H1 (cell line): ENCODE measurements at regions not wholly inside any gene's neighbourhood (a gene's known extent, or its start where the extent isn't known, plus 50 kb on each side); places are given as distances from the start of the nearest gene placed in this dataset.

Source experiments
- EZH2 ChIP-seq: fragments of 200-600 bp; sonication (generic); IDR thresholded peaks from 2 replicates; pipeline ENCODE4 v1.7.1; 2012; ENCODE audit warnings: low read depth, mild to moderate bottlenecking, moderate library complexity, low read length, inconsistent platforms; ENCODE audit not compliant: severe bottlenecking
- POLR2AphosphoS5 ChIP-seq: IDR thresholded peaks from 2 replicates; pipeline ENCODE4 v1.6.1; 2011; ENCODE audit warnings: low read depth, low read length
- RNF2 ChIP-seq: fragments of 200-900, 300-1000 bp; sonication (generic); IDR thresholded peaks from 2 replicates; pipeline ENCODE4 v1.7.1; 2016; ENCODE audit warnings: borderline replicate concordance, low read depth, mild to moderate bottlenecking, antibody characterized with exemption, low read length; ENCODE audit not compliant: poor library complexity, severe bottlenecking; ENCODE audit errors: missing control alignments
- RXRA ChIP-seq: IDR thresholded peaks from 2 replicates; pipeline ENCODE4 v1.6.1; 2011; ENCODE audit warnings: low read depth, mild to moderate bottlenecking, low read length, moderate library complexity; ENCODE audit not compliant: insufficient read depth
- TEAD4 ChIP-seq: IDR thresholded peaks from 2 replicates; pipeline ENCODE4 v1.6.1; 2012; ENCODE audit warnings: low read depth, low read length, inconsistent platforms, mixed read lengths
- TF ChIP-seq, protein P1 (sequence below), 3 experiments: IDR thresholded peaks; 1 replicate in 2 of 3; 2 replicates in 1 of 3; pipeline versions ENCODE4 v1.5.1 to v1.6.1; 2011; ENCODE audit warnings: low read length in 3 of 3, mild to moderate bottlenecking in 3 of 3, inconsistent platforms in 2 of 3, low read depth in 1 of 3, moderate library complexity in 1 of 3; ENCODE audit not compliant: insufficient read depth in 1 of 3; ENCODE audit errors: control extremely low read depth in 1 of 3
- TF ChIP-seq, protein P2 (sequence below): IDR thresholded peaks from 2 replicates; pipeline ENCODE4 v1.6.1; 2012; ENCODE audit warnings: inconsistent platforms

DNA sequence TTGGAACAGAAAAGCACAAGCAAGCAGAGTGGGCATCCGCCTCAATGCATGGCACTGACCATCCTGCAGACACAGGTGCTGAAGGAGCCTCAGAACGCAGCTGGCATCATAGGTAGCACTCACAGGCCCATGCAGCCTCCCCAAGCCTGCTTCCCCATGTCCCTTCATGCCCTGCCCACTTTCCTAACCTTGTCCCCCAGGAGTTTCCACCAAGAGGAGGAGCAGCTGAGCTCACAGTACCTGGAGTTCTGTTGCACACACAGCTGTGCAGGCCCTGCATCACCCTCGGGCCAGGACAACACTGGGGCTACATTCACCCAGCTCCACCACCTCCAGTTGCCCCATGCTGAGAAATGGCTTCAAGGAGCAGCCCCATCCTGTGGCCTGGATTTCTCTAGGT, 83.4 kb downstream of the SETD4 start:
- TF ChIP-seq POLR2AphosphoS5: no peak
- TF ChIP-seq EZH2: no peak
- TF ChIP-seq RXRA: no peak
- TF ChIP-seq, protein P1, sequence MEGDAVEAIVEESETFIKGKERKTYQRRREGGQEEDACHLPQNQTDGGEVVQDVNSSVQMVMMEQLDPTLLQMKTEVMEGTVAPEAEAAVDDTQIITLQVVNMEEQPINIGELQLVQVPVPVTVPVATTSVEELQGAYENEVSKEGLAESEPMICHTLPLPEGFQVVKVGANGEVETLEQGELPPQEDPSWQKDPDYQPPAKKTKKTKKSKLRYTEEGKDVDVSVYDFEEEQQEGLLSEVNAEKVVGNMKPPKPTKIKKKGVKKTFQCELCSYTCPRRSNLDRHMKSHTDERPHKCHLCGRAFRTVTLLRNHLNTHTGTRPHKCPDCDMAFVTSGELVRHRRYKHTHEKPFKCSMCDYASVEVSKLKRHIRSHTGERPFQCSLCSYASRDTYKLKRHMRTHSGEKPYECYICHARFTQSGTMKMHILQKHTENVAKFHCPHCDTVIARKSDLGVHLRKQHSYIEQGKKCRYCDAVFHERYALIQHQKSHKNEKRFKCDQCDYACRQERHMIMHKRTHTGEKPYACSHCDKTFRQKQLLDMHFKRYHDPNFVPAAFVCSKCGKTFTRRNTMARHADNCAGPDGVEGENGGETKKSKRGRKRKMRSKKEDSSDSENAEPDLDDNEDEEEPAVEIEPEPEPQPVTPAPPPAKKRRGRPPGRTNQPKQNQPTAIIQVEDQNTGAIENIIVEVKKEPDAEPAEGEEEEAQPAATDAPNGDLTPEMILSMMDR (IDR thresholded peaks at IDR 0.05; ENCODE audit: control extremely low read depth in 1 of 3, insufficient read depth in 1 of 3, low read depth in 1 of 3, low read length in 3 of 3): peak in 1 of 3 experiments; percentile 1; a peak in 1 of 4 replicates
- TF ChIP-seq, protein P2, sequence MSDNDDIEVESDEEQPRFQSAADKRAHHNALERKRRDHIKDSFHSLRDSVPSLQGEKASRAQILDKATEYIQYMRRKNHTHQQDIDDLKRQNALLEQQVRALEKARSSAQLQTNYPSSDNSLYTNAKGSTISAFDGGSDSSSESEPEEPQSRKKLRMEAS: no peak
- no peak for TF ChIP-seq TEAD4
- TF ChIP-seq RNF2: no peak
